ENCODE measurements at regions not wholly inside any gene's neighbourhood (a gene's known extent, or its start where the extent isn't known, plus 50 kb on each side); places are given as distances from the start of the nearest gene placed in this dataset.
A peak's percentile ranks its signal among the peaks of the same experiment; 100 is the strongest.

- no peak for DNase-seq
- Mint-ChIP-seq H3K4me3 (no peak overlapping the region), H3K4me1 (peaks cover 15 to 18% of the 10 kb centered on the region in 2 experiments)
These were observed 109.2 kb downstream of the FOXF2 start for GRCh38 chr6:1498491-1499113.

More at GRCh38 chr6:1498491-1499113, 109.2 kb downstream of the FOXF2 start:
- Histone ChIP-seq H3K79me2 (ENCODE audit: insufficient read depth, low read length) (no peaks in the 10 kb centered on the region), H2AFZ (ENCODE audit: low read length) (no peak overlapping the region), H2BK15ac (ENCODE audit: low read depth, low read length) (no peak overlapping the region), H2BK120ac (ENCODE audit: low read depth, low read length, poor library complexity, severe bottlenecking) (no peak overlapping the region), H3K23ac (ENCODE audit: insufficient read length, low read depth, low read length) (no peak overlapping the region), H4K5ac (ENCODE audit: insufficient read length, low read depth, low read length) (no peak overlapping the region), H3K18ac (ENCODE audit: insufficient read length, low read depth, low read length) (no peak overlapping the region), H4K91ac (ENCODE audit: insufficient read length, low read depth, low read length) (no peak overlapping the region), H2BK12ac (ENCODE audit: insufficient read length, low read depth, low read length) (no peak overlapping the region), H2AK5ac (ENCODE audit: insufficient read length, low read length) (no peak overlapping the region), H3K27me3 (ENCODE audit: insufficient read depth, low read length) (no peaks in the 10 kb centered on the region), H3K4me1 (ENCODE audit: insufficient read depth, low read length) (no peaks in the 10 kb centered on the region), H2BK5ac (ENCODE audit: insufficient read length, low read length) (no peak overlapping the region), H4K8ac (replicated peaks; ENCODE audit: insufficient read length, low read depth, low read length) (no peak overlapping the region), H3K23me2 (ENCODE audit: insufficient read length, low read depth, low read length, poor library complexity, severe bottlenecking) (no peaks in the 10 kb centered on the region), H3K27ac (ENCODE audit: insufficient read length, low read depth, low read length) (no peak overlapping the region), H3K9ac (ENCODE audit: extremely low read depth, insufficient read length, low read length) (no peak overlapping the region), H3K4ac (ENCODE audit: low read depth, low read length) (no peak overlapping the region), H3T11ph (ENCODE audit: low read length) (no peak overlapping the region), H3K79me1 (ENCODE audit: insufficient read depth, low read depth, low read length, poor library complexity, severe bottlenecking) (no peaks in the 10 kb centered on the region), H2BK20ac (ENCODE audit: low read depth, low read length, poor library complexity, severe bottlenecking) (no peak overlapping the region), H3K9me3 (ENCODE audit: control insufficient read depth, low read depth, low read length) (no peaks in the 10 kb centered on the region), H3K56ac (ENCODE audit: insufficient read length, low read depth, low read length) (no peak overlapping the region), H3K14ac (ENCODE audit: insufficient read depth, low read length) (no peak overlapping the region), H4K20me1 (ENCODE audit: control insufficient read depth, insufficient read depth, insufficient read length) (no peaks in the 10 kb centered on the region), H3K4me2 (ENCODE audit: insufficient read depth, insufficient read length, low read length) (no peak overlapping the region)
- peaks cover 15% of the 10 kb centered on the region for H3K27me3 Mint-ChIP-seq (ENCODE audit: low read depth)
- H3K36me3 Mint-ChIP-seq (ENCODE audit: insufficient read depth in 1 of 3, low read depth in 3 of 3) = peaks cover 5 to 15% (median 11%) of the 10 kb centered on the region in 3 experiments; a peak in 5 of 7 replicates
- H3K27ac Mint-ChIP-seq = peak overlapping the region in 1 of 3 experiments; percentile 62; a peak in 2 of 7 replicates
- TF ChIP-seq CTCF (conservative IDR thresholded peaks at IDR 0.05) = peak; percentile 44; the same call in 2 of the 3 replicates
- WGBS (ENCODE audit: extremely low coverage, insufficient read length, low lambda C conversion rate) = no CpG with 5 or more reads among the region's 8 CpGs
- peaks cover 14 to 17% of the 10 kb centered on the region in 2 experiments for H3K9me3 Mint-ChIP-seq

Data from H9 (cell line).